Gastrocnemius medialis (tissue), 4 donors: ENCODE measurements at regions not wholly inside any gene's neighbourhood (a gene's known extent, or its start where the extent isn't known, plus 50 kb on each side); places are given as distances from the start of the nearest gene placed in this dataset.
"Not testable (repeated sequence)": the region's sequence is repeated elsewhere in the genome, so short reads cannot be mapped to it uniquely, and the experiment has no call there.

ENCODE experiments used
- ATAC-seq, 2 donors: fragments of 150-250 bp; one replicate each; pipeline ENCODE4 v1.9.1; 2016
- DNase-seq, 2 donors: peaks; one replicate each; pipeline ENCODE4 v3.0.0-alpha.2; 2019
- H3K27ac ChIP-seq, 4 donors: fragments of 200-600 bp; sonication (generic); 1 replicate in 1 of 4; 2 replicates in 3 of 4; pipeline ENCODE4 v1.5.1; 2016 to 2018; ENCODE audit warnings: mild to moderate bottlenecking in 2 of 4, moderate library complexity in 1 of 4
- H3K27me3 ChIP-seq, 3 donors: fragments of 200-600 bp; sonication (generic) in 2 of 3; 1 replicate in 1 of 3; 2 replicates in 2 of 3; pipeline versions ENCODE4 v1.5.1 to v1.6.0; 2016 to 2019; ENCODE audit warnings: mild to moderate bottlenecking in 1 of 3, moderate library complexity in 1 of 3
- H3K36me3 ChIP-seq, 2 donors: fragments of 200-600 bp; sonication (generic) in 1 of 2; one replicate each; pipeline ENCODE4 v1.5.1; 2017 to 2018
- H3K4me1 ChIP-seq, 2 donors: fragments of 200-600 bp; sonication (generic) in 1 of 2; one replicate each; pipeline ENCODE4 v1.5.1; 2016 to 2017; ENCODE audit warnings: mild to moderate bottlenecking in 2 of 2
- H3K4me3 ChIP-seq, 4 donors: fragments of 200-600 bp; sonication (generic) in 3 of 4; 1 replicate in 1 of 4; 2 replicates in 3 of 4; pipeline ENCODE4 v1.5.1; 2016 to 2019; ENCODE audit warnings: mild to moderate bottlenecking in 2 of 4
- H3K9me3 ChIP-seq, 3 donors: fragments of 200-600 bp; sonication (generic) in 2 of 3; 1 replicate in 1 of 3; 2 replicates in 2 of 3; pipeline ENCODE4 v1.5.1; 2016 to 2019
- POLR2A ChIP-seq, 2 donors: fragments of 450-650 bp; IDR thresholded peaks; one replicate each; pipeline ENCODE4 v1.6.1; 2017; ENCODE audit warnings: antibody characterized with exemption in 2 of 2, mild to moderate bottlenecking in 2 of 2, moderate library complexity in 2 of 2
- in situ Hi-C, 4 donors: fragments of 200-750 bp; cut with MboI; loops; one replicate each; pipeline versions ENCODE4 v1.15.0 to v1.8.0; 2017; ENCODE audit warnings: low sequenced_read_pairs in 4 of 4
- intact Hi-C: fragments of 100-400 bp; cut with DNase I; formaldehyde crosslinking; loops from one replicate; pipeline ENCODE4 v1.15.1; 2023; ENCODE audit warnings: low total_unique reads
- TF ChIP-seq, protein P1 (sequence below), 5 experiments: fragments of 450-650 bp in 3 of 5; fragments of 200-600 bp in 2 of 5; sonication (generic) in 2 of 5; IDR thresholded peaks in 4 of 5; conservative IDR thresholded peaks in 1 of 5; 1 replicate in 4 of 5; 2 replicates in 1 of 5; pipeline ENCODE4 v1.5.1; 2016 to 2019; ENCODE audit warnings: antibody characterized with exemption in 5 of 5, mild to moderate bottlenecking in 3 of 5, moderate library complexity in 3 of 5

GRCh38 chr22:47401976-47402770 lies 639.7 kb downstream of the TBC1D22A start:
- Histone ChIP-seq H3K9me3 (no peaks in the 10 kb centered on the region), H3K27ac (no peak overlapping the region), H3K4me3 (no peak overlapping the region), H3K4me1 (no peaks in the 10 kb centered on the region), H3K27me3 (no peaks in the 10 kb centered on the region), H3K36me3 (no peaks in the 10 kb centered on the region)
- ATAC-seq: no peak
- DNase-seq: no peak
- in situ Hi-C loops: no loop called here
- no peak for TF ChIP-seq POLR2A (IDR thresholded peaks at IDR 0.05)
- TF ChIP-seq, protein P1, sequence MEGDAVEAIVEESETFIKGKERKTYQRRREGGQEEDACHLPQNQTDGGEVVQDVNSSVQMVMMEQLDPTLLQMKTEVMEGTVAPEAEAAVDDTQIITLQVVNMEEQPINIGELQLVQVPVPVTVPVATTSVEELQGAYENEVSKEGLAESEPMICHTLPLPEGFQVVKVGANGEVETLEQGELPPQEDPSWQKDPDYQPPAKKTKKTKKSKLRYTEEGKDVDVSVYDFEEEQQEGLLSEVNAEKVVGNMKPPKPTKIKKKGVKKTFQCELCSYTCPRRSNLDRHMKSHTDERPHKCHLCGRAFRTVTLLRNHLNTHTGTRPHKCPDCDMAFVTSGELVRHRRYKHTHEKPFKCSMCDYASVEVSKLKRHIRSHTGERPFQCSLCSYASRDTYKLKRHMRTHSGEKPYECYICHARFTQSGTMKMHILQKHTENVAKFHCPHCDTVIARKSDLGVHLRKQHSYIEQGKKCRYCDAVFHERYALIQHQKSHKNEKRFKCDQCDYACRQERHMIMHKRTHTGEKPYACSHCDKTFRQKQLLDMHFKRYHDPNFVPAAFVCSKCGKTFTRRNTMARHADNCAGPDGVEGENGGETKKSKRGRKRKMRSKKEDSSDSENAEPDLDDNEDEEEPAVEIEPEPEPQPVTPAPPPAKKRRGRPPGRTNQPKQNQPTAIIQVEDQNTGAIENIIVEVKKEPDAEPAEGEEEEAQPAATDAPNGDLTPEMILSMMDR (IDR thresholded peaks at IDR 0.05 in 4 of 5, conservative IDR thresholded peaks at IDR 0.05 in 1 of 5): no peak
- intact Hi-C loops: no loop called here

GRCh38 chr22:47401592-47401898 lies 639.1 kb downstream of the TBC1D22A start:
- in situ Hi-C loops: no loop called here
- Histone ChIP-seq H3K9me3 (no peaks in the 10 kb centered on the region), H3K4me3 (no peak overlapping the region), H3K36me3 (no peaks in the 10 kb centered on the region), H3K4me1 (no peaks in the 10 kb centered on the region), H3K27ac (no peak overlapping the region), H3K27me3 (no peaks in the 10 kb centered on the region)
- no peak for TF ChIP-seq POLR2A (IDR thresholded peaks at IDR 0.05)
- TF ChIP-seq, protein P1 (IDR thresholded peaks at IDR 0.05 in 4 of 5, conservative IDR thresholded peaks at IDR 0.05 in 1 of 5): no peak
- intact Hi-C loops: no loop called here
- no peak for DNase-seq
- no peak for ATAC-seq

DNA sequence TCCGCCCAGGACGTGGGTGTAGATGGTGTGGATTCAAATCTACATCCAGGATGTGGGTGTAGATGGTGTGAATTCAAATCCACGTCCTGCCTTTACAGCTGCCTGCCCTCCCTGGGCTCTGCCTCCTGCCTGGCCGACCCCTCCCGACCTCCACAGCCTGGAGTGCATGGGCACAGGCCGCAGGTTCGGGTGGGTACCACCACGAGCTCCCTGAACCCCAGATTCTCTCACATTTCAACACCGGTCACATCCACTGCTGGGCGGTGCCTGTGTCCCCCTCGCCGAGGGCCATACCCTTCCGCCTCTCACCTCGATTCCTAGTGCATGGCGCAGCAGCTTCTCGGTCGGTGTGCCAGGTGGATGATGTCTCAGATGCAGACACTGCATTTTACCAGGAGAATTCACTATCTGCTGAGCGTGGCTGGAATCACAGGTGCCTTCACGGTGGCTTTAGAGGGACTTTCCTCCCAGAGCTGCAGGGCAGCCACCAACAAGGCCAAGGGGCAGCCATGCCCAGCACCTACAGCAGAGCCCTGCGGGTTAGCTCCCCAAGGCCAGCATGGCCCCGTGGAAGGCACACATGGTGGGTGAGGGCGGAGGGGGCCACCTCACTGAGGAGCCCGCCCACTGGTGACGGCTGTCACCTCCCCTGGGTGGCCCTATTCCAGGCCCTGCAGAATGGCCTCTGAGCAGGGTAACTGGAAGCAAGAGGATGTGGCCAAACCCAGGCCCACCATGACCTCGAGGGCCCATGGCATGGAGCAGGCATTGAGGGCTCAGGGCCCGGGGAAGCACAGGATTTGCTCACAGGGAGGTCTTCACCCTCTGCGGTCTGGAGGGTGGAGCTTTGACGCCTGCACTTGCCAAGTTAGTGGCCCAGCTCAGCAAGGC lies 638.5 kb downstream of the TBC1D22A start:
- in situ Hi-C loops: no loop called here
- DNase-seq (no peak), ATAC-seq (no peak)
- no peak for TF ChIP-seq POLR2A (IDR thresholded peaks at IDR 0.05)
- TF ChIP-seq, protein P1 (IDR thresholded peaks at IDR 0.05 in 4 of 5, conservative IDR thresholded peaks at IDR 0.05 in 1 of 5): no peak
- intact Hi-C loops: no loop called here
- Histone ChIP-seq H3K27me3 (no peaks in the 10 kb centered on the region), H3K9me3 (no peaks in the 10 kb centered on the region), H3K4me1 (no peaks in the 10 kb centered on the region), H3K4me3 (no peak overlapping the region), H3K27ac (no peak overlapping the region), H3K36me3 (no peaks in the 10 kb centered on the region)

- H3K4me1 ChIP-seq, H3K27me3 ChIP-seq, H3K9me3 ChIP-seq, intact Hi-C loops, H3K36me3 ChIP-seq, H3K27ac ChIP-seq, ATAC-seq, H3K4me3 ChIP-seq, DNase-seq, in situ Hi-C loops: not testable (repeated sequence)
Observed at GRCh38 chr22:47400131-47400530, 637.7 kb downstream of the TBC1D22A start.
